Upper lobe of left lung (tissue), 6 donors: ENCODE measurements at regions not wholly inside any gene's neighbourhood (a gene's known extent, or its start where the extent isn't known, plus 50 kb on each side); places are given as distances from the start of the nearest gene placed in this dataset.

Experiments
- ATAC-seq, 2 donors: fragments of 200-7000 bp; cut with Tn5 transposase; one replicate each; pipeline ENCODE4 v1.9.1; 2022; ENCODE audit warnings: mild to moderate bottlenecking in 2 of 2, moderate library complexity in 2 of 2; ENCODE audit not compliant: low FRiP score in 2 of 2
- DNase-seq, 2 donors: peaks; one replicate each; pipeline ENCODE4 v3.0.0-alpha.2; 2019 to 2020
- H3K27ac ChIP-seq, 4 donors: fragments of 200-600 bp; sonication (generic); one replicate each; pipeline ENCODE4 v1.5.1; 2016 to 2019
- H3K27me3 ChIP-seq, 4 donors: fragments of 200-600 bp; sonication (generic); one replicate each; pipeline ENCODE4 v1.5.1; 2017 to 2019
- H3K36me3 ChIP-seq, 4 donors: fragments of 200-600 bp; sonication (generic); one replicate each; pipeline ENCODE4 v1.5.1; 2016 to 2019
- H3K4me1 ChIP-seq, 4 donors: fragments of 200-600 bp; sonication (generic); one replicate each; pipeline ENCODE4 v1.5.1; 2018 to 2019
- H3K4me3 ChIP-seq, 4 donors: fragments of 200-600 bp; sonication (generic); one replicate each; pipeline ENCODE4 v1.5.1; 2017 to 2019; ENCODE audit warnings: mild to moderate bottlenecking in 2 of 4, moderate library complexity in 1 of 4
- H3K9me3 ChIP-seq, 4 donors: fragments of 200-600 bp; sonication (generic); one replicate each; pipeline ENCODE4 v1.5.1; 2018 to 2019
- EP300 ChIP-seq, 4 donors: sonication (generic); formaldehyde crosslinking; IDR thresholded peaks; one replicate each; pipeline ENCODE4 v1.5.1; 2017; ENCODE audit warnings: antibody characterized with exemption in 4 of 4, control low read depth in 2 of 4
- POLR2A ChIP-seq, 4 donors: fragments of 450-650 bp; IDR thresholded peaks; one replicate each; pipeline ENCODE4 v1.5.1; 2016 to 2017; ENCODE audit warnings: antibody characterized with exemption in 4 of 4, mild to moderate bottlenecking in 2 of 4
- POLR2AphosphoS5 ChIP-seq, 2 donors: sonication (generic); formaldehyde crosslinking; IDR thresholded peaks; one replicate each; pipeline ENCODE4 v1.5.1; 2017; ENCODE audit warnings: antibody characterized with exemption in 2 of 2
- WGBS, 2 donors: methylation state at CpG; one replicate each; pipeline ENCODE4 v1.1.5; 2017 to 2018; 5-methylcytosine and 5-hydroxymethylcytosine counted together
- TF ChIP-seq, protein P1 (sequence below), 6 experiments: fragments of 450-650 bp in 4 of 6; fragments of 200-600 bp in 2 of 6; sonication (generic) in 2 of 6; IDR thresholded peaks; one replicate each; pipeline ENCODE4 v1.5.1; 2016 to 2019; ENCODE audit warnings: antibody characterized with exemption in 6 of 6
- donor health status: DM: no; HTN: no; CAD: no; lungs with moderate emphysema.
- donor health status: DM: no; HTN: yes; CAD: no; lungs with severe emphysema.

DNA sequence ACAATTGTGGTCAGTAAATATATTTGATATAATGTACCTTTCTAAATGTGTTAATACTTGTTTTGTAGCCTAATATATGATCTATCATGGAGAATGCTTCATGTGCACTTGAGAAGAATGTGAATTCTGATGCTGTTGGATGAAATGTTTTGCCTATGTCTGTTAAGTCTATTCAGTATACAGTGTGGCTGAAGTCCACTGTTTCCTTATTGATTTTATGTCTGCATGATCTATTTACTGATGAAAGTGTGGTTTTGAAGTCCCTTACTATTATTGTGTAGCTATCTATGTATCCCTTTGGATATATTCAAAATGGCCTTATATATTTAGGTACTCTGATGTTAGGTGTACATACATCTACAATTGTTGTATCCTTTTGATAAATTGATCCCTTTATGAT lies 515.8 kb upstream of the EPHA5 start:
- DNase-seq (no peak), ATAC-seq (no peak)
- no peaks in the 10 kb centered on the region for H3K27me3 ChIP-seq
- H3K9me3 ChIP-seq = no peaks in the 10 kb centered on the region
- H3K4me1 ChIP-seq = no peaks in the 10 kb centered on the region
- no peaks in the 10 kb centered on the region for H3K36me3 ChIP-seq
- no peak for TF ChIP-seq EP300 (IDR thresholded peaks at IDR 0.05)
- TF ChIP-seq, protein P1, sequence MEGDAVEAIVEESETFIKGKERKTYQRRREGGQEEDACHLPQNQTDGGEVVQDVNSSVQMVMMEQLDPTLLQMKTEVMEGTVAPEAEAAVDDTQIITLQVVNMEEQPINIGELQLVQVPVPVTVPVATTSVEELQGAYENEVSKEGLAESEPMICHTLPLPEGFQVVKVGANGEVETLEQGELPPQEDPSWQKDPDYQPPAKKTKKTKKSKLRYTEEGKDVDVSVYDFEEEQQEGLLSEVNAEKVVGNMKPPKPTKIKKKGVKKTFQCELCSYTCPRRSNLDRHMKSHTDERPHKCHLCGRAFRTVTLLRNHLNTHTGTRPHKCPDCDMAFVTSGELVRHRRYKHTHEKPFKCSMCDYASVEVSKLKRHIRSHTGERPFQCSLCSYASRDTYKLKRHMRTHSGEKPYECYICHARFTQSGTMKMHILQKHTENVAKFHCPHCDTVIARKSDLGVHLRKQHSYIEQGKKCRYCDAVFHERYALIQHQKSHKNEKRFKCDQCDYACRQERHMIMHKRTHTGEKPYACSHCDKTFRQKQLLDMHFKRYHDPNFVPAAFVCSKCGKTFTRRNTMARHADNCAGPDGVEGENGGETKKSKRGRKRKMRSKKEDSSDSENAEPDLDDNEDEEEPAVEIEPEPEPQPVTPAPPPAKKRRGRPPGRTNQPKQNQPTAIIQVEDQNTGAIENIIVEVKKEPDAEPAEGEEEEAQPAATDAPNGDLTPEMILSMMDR (IDR thresholded peaks at IDR 0.05) = no peak
- TF ChIP-seq POLR2AphosphoS5 (IDR thresholded peaks at IDR 0.05) = no peak
- H3K4me3 ChIP-seq = no peak overlapping the region
- no peak overlapping the region for H3K27ac ChIP-seq

DNA sequence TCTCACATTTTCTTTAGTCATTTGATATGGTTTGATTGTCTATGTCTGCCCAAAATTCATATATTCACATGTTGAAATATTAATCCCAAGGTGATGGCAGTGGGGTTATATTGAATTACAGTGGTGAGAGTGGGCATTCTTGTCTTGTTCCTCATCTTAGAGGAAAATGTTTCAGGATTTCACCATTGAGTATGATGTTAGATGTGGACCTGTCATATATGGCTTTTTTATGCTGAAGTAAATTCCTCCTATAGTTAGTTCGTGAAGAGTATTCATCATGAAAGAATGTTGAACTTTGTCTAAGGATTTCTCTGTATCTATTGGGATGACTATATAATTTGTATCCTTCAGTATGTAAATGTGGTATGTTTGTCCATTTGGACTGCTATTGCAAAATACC lies 512.3 kb upstream of the EPHA5 start:
- Histone ChIP-seq H3K4me3 (no peak overlapping the region), H3K27me3 (no peaks in the 10 kb centered on the region), H3K4me1 (no peaks in the 10 kb centered on the region), H3K36me3 (no peaks in the 10 kb centered on the region), H3K27ac (no peak overlapping the region), H3K9me3 (no peaks in the 10 kb centered on the region)
- WGBS, 2 donors = 70 to 84% methylated on average over 1 of the region's 1 CpG
- no peak for DNase-seq
- no peak for TF ChIP-seq EP300 (IDR thresholded peaks at IDR 0.05)
- TF ChIP-seq, protein P1 (IDR thresholded peaks at IDR 0.05) = no peak
- ATAC-seq = no peak

DNA sequence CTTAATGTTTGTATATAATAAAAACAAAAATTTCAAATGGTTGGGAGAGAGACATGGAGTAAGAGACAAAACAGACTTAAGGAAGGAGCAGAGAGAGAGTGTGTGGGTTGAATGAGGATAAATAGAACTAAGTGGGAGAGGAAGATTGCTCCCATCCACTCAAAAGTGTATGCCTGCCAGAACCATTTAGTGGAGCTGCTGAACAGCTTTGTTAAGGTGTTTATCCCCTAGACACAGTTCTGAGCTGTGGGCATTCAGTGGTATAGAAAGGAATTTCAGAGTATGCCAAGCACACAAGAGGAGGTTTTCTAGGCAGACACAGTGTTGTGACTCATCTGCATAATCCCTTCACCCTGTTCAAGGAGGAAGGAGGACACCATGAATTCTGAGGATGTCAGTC lies 508.6 kb upstream of the EPHA5 start:
- H3K27me3 ChIP-seq = no peaks in the 10 kb centered on the region
- H3K4me3 ChIP-seq = no peak overlapping the region
- no peaks in the 10 kb centered on the region for H3K4me1 ChIP-seq
- H3K36me3 ChIP-seq = no peaks in the 10 kb centered on the region
- TF ChIP-seq, protein P1 (IDR thresholded peaks at IDR 0.05) = no peak
- no peak for TF ChIP-seq POLR2A (IDR thresholded peaks at IDR 0.05)
- TF ChIP-seq POLR2AphosphoS5 (IDR thresholded peaks at IDR 0.05) = no peak
- TF ChIP-seq EP300 (IDR thresholded peaks at IDR 0.05) = no peak
- peaks cover 0 to 6% (median 1%) of the 10 kb centered on the region in 4 donors for H3K9me3 ChIP-seq
- DNase-seq (no peak), ATAC-seq (no peak)
- H3K27ac ChIP-seq = no peak overlapping the region

DNA sequence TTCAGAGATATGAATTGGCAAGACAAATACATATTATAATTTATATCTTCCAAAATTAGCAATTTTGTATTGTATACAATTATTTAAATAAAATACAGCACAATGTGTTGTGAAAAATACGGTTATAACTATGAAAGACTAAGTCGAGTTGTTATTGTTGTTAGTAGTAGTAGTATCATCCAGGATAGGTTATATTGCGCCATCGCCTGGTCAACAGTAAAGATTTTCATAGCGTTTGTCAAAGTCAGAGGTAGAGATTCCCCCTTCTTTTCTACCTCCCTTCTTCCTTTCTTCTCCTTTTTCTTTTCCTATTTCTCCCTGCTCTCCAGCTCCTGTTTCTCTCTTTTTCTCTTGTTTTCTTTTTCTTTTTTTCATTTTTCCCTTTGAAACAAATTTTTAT lies 499.1 kb upstream of the EPHA5 start:
- no peak overlapping the region for H3K27ac ChIP-seq
- no peaks in the 10 kb centered on the region for H3K4me1 ChIP-seq
- TF ChIP-seq POLR2A (IDR thresholded peaks at IDR 0.05) = no peak
- TF ChIP-seq POLR2AphosphoS5 (IDR thresholded peaks at IDR 0.05) = no peak
- no peak for TF ChIP-seq EP300 (IDR thresholded peaks at IDR 0.05)
- TF ChIP-seq, protein P1 (IDR thresholded peaks at IDR 0.05) = no peak
- no peak for ATAC-seq
- WGBS, 2 donors = 26 to 37% methylated on average over 5 of the region's 5 CpGs
- H3K27me3 ChIP-seq = no peaks in the 10 kb centered on the region
- H3K4me3 ChIP-seq = no peak overlapping the region
- no peak for DNase-seq
- no peaks in the 10 kb centered on the region for H3K36me3 ChIP-seq
- H3K9me3 ChIP-seq = peaks cover 0 to 11% (median 8%) of the 10 kb centered on the region in 4 donors

DNA sequence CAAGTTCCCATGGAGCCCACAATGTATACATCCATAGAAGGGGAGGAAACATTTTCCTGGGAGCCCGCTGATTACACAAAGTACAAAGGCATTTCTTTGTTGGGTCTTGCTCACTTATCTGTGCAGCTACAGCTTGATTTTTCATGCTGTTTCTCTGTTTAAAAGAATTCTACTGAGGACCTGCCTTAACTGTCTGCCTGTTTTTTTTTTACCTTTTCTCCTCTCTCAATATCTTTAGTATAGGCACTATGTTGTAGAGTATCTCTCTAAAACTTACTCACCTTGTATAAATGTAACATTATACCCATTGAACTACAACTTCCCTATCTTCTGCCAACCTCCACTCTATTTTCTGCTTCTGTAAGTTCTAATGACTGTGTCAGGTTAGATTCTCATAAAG lies 494.6 kb upstream of the EPHA5 start:
- H3K4me1 ChIP-seq = no peaks in the 10 kb centered on the region
- no peak overlapping the region for H3K27ac ChIP-seq
- DNase-seq = no peak
- no peaks in the 10 kb centered on the region for H3K27me3 ChIP-seq
- no peak for TF ChIP-seq POLR2AphosphoS5 (IDR thresholded peaks at IDR 0.05)
- TF ChIP-seq EP300 (IDR thresholded peaks at IDR 0.05) = no peak
- TF ChIP-seq, protein P1 (IDR thresholded peaks at IDR 0.05) = no peak
- TF ChIP-seq POLR2A (IDR thresholded peaks at IDR 0.05) = no peak
- H3K9me3 ChIP-seq = peaks cover 0 to 11% (median 5%) of the 10 kb centered on the region in 4 donors
- 59 to 83% methylated on average over 1 of the region's 1 CpG for WGBS, 2 donors
- H3K36me3 ChIP-seq = no peaks in the 10 kb centered on the region
- no peak for ATAC-seq
- H3K4me3 ChIP-seq = no peak overlapping the region
